ENCODE measurements at regions not wholly inside any gene's neighbourhood (a gene's known extent, or its start where the extent isn't known, plus 50 kb on each side); places are given as distances from the start of the nearest gene placed in this dataset.

DNA sequence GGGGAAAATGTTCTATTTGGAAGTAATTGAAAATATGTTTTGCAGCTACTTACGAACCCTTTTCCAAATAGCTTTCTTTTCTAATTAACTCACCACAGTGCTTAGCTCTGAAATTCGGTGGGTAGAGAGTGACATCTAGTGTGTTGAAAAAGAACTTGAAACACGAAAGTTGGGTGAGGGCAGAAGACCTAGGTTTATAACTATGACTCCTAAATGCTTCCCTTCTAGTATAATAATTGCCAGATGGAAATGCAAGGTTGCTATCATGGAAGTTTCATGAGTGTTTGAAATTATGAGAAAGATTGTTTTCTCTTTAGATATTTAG lies 77.3 kb upstream of the NOCT start:
- no peak for TF ChIP-seq YY1 (IDR thresholded peaks at IDR 0.05; ENCODE audit: insufficient read depth, insufficient read length)
- TF ChIP-seq ZNF274 (IDR thresholded peaks at IDR 0.05; ENCODE audit: low read depth, low read length), result no peak
- TF ChIP-seq SUZ12 (IDR thresholded peaks at IDR 0.05; ENCODE audit: extremely low read depth, insufficient read depth, insufficient read length), result no peak
